GM21786 (cell line): ENCODE measurements at regions not wholly inside any gene's neighbourhood (a gene's known extent, or its start where the extent isn't known, plus 50 kb on each side); places are given as distances from the start of the nearest gene placed in this dataset.

ENCODE experiments used
- ATAC-seq: cut with Tn5 transposase; IDR thresholded peaks from one replicate; pipeline ENCODE4 v1.9.1; 2021; ENCODE audit not compliant: unreplicated experiment

- ATAC-seq: no peak
Measured at GRCh38 chr2:129464631-129465030, 514.8 kb upstream of the RAB6C start.

DNA sequence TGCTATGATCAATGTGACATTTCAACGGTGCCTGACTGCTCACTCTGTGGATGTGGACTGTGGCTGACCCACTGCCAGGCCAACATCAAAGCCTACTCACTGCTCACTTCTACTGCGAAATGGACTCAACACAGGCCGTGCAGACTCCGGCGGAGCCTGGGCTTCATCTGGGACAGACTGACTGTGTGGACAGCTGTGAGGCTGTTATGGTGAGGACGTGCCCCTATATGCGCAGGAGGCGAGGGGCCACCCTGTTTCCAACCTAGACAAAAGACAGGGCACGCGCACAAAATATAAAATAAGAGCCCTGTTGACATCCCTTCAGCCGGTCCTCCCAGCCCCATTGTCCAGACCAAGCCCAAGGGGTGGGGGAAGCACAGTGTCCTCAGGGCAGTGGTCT is 514.4 kb upstream of the RAB6C start:
- no peak for ATAC-seq

- ATAC-seq: no peak
Measured at GRCh38 chr2:129466389-129466788, 513.1 kb upstream of the RAB6C start.

DNA sequence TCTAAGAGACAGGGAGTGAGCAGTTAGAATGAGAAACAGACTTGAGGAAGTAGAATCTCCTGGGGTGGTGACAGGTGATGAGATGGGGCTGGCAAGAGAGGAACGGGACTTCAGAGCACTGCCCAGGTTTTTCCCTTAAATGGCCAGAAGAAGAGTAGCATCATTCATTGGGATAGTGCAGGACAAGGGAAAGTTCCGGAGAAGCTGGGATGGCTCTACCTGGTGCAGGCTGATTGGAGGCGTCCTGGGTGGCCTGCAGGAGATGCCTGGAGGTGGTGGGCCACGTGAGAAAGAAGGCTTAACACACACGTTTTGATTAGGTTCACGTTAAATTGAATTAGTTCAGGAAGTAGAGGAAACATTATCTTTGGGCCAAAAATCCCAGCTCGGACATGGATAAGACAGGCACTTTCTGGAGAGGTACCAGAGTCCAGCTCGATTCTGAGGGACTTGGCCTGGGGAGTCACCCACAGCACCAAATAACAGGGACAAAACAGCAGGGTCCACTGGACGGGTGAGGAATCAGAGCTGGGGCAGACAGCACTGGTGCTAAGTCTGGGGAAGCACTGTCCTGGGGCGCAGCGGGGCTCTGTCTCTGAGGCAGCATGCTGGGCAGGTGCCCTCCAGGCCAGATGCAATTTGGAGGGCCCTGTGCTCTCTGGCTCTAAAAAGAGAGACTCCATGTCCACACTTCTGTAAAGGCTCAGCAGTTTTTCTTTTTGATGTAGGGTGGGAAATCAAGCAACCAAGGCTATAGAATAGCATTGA is 512.3 kb upstream of the RAB6C start:
- ATAC-seq: no peak

DNA sequence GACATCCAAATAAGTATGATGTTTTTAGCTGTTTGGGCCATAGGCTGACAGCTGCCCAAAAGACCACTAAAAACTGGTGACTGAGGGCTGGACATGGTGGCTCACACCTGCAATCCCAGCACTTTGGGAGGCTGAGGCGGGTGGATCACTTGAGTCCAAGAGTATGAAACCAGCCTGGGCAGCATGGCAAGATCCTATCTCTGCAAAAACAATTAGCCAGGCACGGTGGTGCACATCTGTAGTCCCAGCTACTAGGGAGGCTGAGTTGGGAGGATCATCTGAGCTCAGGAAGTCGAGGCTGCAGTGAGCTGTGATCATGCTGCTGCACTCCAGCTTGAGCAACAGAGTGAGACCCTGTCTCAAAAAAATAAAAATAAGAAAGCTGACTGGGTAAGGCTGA is 511.5 kb upstream of the RAB6C start:
- no peak for ATAC-seq

DNA sequence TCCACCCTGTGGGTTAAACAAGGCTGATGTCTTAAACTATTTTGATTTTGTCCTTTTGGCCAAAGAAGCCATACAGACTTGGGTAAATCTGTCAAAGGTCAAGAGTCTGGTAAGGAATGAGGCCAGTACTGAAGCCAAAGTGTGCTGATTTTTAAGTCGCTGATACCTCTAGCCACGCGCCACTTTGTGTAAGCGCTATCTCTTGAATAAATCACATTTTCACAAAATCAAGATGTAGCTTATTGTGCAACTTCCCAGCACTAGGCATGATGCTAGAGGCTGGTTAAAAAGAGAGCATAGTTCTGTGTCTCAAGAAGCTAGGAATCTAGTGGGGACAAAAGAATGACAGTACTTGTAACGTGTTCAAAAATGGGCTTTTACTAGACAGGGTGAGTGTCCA is 510.6 kb upstream of the RAB6C start:
- ATAC-seq: no peak

DNA sequence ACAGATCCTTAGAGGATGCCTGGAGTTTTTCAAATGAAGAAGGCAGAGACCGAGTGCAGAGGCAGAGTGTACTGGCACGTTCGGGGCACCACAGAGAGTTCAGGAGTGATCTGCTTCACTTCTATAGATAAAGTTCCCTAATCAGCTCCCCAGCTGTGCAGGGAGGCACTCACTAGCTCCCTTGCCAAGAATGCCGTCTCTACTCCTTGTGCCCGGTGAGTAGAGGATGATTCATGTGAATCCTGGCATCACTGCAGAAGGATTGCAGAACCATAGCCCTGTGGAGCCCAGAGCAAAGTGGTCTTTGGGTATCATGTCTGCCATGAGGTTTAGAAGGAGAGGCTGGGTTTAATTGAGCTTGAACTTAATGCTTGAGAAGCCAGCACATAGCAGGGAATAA is 510.1 kb upstream of the RAB6C start:
- no peak for ATAC-seq

DNA sequence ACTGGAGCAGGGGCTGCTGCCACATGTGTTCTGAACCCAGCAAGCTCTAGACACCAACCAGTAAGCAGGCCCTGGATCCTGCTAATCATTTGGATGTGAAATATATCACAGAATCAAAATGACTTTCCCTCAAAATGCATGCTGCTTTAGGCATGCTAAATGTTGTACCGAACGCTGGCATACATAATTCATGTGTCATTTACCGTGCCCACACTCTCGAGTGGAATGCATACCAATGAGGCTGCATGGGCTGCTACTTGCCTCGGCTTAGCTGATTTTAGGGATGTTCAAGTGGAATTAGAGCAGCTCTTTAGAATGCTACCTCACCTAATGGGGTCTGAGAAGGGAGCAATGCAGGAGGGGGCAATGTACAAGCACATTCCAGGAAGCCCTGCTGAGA is 509.6 kb upstream of the RAB6C start:
- no peak for ATAC-seq

- no peak for ATAC-seq
Measured at GRCh38 chr2:129478902-129479517, 500.5 kb upstream of the RAB6C start.

GRCh38 chr2:129479892-129480291 is 499.6 kb upstream of the RAB6C start:
- ATAC-seq: no peak

DNA sequence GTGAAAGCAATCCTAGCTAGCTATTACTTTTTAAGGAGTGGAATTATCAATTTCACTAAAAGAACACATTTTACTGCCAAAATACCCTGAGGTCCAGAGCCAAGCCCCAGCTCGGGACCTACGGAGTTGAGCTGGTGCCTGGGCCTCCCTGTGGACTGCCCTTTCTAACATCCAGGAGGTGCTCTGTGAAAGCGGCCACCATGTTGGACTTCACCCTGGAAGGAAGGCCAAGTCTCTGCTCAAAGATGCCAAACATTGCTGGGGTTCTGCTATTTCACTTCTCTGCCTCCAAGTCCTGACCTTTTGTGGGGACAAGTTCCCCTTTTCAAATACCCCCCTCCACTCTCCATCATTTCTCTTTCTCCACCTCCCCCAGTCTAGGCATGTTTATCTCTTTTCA is 498.7 kb upstream of the RAB6C start:
- no peak for ATAC-seq

GRCh38 chr2:129481306-129482219 is 497.9 kb upstream of the RAB6C start:
- ATAC-seq: no peak

DNA sequence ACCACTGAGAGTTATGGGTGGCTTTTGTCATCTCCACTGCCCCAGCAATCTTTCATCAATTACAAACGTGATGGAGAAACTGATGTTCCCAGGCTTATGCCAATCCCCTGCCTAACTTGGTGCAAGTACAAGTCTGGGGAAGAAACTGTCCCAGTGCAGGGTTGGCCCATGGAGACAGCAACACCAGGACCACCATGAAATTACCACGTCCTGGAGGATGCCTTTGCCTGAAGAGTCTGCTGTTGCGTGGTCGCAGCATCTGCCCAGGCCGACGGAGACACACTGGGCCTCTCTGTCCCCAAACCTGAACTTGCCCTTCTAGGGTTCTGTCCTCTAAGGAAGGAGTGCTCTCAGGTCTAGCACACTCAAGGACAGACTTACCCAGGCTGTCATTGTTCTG is 496.8 kb upstream of the RAB6C start:
- ATAC-seq: no peak

DNA sequence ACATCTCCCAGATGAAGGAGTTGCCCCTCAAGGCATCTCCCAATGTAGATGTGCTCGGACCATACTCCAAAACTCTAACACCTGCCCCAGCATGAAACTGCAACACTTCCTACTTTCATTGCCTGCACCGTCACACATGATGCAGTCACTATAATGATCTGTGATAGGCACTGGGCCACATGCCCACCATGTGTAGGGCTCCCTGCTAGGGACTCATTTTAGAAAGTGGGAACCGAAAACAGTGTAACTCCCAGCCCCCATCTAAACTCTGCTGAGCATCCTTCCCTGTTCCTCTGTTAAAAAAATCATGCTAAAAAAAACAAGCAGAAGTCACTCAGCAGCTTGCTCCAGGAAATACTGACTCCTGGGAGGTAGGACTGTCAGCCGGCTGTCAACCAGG is 496.1 kb upstream of the RAB6C start:
- peak; percentile 76 for ATAC-seq

DNA sequence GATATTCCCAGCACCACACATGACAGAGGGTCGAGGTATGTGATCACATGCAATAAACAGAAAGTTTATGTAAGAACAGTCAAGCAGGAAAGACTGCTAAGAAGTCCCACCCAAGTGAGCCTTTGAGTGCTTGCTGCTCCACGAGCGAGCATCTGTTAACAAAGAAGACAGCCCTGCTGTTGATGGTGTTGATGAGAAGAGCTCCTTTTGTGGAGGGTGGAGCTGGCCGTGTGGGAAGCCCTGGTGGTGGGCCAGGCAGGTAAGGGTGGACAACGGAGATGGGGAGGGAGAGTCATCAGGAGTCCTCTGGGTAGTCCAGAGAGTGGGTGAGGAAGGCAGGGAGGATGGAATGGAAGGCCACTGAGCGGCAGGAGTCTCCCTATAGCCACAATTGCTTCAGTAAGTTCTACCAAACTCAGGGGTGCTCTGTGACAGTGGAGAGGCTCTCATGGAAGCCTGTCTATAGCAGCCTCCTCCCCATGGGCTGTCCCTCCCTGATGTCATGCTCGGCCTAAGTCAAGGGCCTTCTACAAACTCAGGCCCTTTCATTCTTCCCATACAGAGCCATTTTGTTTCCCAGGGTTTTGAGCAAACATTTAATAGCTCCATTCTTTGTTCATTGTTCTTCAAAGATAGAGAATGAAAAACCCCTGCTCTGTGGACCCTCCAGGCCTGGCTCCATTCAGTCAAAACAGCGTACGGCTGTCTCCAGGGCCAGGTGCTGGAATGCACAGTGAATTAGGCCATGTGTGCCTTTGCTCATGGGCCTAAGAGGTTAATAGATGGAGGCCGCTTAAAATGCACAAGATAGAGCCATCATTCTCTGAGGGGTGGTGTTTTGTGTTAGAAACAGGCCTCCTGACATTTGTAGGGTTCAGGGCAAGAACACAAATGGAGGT is 494.2 kb upstream of the RAB6C start:
- ATAC-seq: no peak

GRCh38 chr2:129488376-129488775 is 491.1 kb upstream of the RAB6C start:
- no peak for ATAC-seq

DNA sequence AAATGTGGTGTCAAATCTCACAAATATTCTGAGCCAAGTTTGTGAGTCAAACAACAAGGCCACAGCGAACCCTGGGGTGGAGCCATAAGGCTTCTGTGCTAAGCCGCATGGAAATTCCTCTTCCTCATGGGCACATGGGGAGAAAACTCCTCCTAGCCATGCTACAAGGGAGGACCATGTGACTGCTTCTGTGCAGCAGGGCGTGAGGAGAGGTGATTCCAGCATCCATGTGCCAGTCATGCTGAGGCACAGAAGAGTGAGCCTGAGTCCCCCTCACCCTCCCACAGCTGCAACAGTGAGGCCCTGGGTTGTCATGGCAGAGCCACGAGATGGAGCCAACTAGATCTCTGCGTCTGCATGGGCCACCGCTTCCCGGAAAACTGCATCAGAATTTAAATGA is 488.8 kb upstream of the RAB6C start:
- ATAC-seq: no peak

DNA sequence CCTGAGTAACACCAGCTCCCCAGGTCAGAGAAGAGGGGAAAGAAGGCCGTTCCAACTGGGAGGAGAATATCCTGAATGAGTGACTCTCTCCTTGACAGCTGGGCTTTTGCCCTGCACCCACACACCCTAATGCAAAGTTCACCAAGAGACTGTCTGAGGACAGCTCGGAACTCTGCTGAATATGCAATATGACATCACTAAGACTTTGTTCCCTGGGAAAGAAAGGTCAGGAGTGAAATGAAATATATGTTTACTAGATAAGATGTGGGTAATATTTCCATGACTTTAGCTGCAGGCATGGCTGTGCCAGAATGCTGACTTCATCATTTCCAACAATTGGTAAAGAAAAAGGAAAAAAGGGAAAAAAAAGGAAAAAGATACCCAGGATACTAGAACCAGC is 488.2 kb upstream of the RAB6C start:
- ATAC-seq: no peak

GRCh38 chr2:129492548-129492947 is 486.9 kb upstream of the RAB6C start:
- ATAC-seq: no peak

GRCh38 chr2:129499747-129500146 is 479.7 kb upstream of the RAB6C start:
- ATAC-seq: no peak

DNA sequence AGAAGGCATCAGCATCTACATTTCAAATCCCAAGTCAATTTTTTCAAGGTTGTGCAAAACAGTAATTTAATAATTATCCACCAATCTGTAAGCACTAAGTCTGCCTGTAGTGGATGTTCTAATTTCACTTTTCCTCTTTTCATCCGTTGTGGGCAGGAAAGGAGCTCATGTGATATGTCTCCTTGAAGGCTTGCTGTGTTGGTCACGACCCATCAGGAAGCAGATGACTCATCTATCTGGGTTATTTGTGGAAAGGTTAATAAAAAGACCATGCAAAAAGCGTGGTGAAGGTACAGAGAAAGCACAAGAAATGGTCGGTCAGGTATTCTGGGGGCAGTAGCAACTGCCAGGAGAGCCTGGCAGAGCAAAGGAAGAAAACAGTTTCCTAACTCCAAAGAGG is 476.7 kb upstream of the RAB6C start:
- no peak for ATAC-seq
